NCI-H82 treated with DMSO at 0.1 percent for 48 hours (cell line): ENCODE measurements at regions not wholly inside any gene's neighbourhood (a gene's known extent, or its start where the extent isn't known, plus 50 kb on each side); places are given as distances from the start of the nearest gene placed in this dataset.

Experiments used
- DNase-seq: peaks from one replicate; lab custom pipeline; 2025; ENCODE audit not compliant: unreplicated experiment; lab: John Stamatoyannopoulos, UW

DNA sequence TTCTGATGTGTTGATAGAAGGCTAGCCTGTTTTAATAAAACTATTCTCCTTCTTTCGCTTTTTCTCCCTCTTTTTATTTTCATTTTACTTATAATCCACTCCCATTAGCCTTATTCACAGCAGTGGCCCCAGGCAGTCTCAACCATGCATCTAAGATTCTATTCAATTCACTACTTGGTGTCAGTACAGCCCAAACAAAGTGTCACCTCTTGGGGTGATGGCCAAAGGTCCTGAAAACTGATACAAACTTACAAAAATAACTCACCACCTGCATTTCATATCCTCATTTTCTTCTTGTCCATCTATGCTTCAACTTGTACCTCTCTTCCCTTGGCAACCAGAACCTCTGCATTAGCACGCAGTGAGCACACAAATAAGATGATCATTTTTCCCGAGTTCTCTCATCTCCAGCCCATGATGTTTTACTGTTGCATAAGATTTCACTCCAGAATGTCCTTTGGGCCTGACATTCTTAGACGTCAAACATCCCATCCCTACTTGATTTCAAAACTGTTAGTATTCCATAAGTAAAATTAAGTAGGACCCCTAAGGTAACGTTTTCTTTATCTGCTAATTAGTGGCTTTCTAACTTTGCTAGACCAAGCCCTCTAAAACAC is 559.3 kb upstream of the TNP1 start:
- DNase-seq = no peak

DNA sequence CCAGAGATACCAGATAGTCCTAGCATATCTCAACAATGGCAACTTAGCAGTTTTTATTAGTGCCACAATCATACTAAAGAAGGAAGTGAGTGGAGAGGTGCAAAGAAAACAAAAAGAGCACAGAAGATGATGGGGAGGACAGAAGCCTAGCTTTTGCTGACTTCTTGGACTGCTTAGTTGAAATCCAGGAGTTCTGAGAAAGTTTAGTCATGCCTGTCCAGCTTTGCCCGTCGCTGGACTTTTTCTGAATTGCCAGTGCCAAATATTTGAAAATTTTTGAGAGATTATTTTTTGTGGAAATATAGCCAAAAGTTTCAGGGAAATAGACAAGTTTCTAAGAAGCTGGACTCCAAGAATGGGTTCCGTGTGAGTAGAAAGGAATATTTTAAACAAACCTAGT is 558.7 kb upstream of the TNP1 start:
- no peak for DNase-seq

DNA sequence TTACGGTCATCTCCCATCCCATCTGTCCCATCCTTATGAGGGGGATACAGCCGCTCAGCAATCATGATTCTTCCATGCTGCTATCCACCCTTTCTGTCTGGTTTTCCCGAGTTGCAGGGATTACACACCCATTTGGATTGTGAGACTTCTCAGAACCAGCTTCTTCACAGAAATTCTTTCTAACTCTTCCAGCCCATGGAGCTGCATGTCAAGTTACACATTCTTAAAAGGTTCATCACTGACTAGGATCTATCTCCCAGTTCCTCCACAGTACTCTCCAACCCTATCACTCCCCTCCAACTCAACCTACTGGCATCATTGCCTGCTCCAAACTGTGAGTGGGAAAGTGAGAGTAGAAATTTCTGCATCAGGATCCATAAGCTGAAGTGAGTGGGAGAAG is 558.2 kb upstream of the TNP1 start:
- DNase-seq = no peak

DNA sequence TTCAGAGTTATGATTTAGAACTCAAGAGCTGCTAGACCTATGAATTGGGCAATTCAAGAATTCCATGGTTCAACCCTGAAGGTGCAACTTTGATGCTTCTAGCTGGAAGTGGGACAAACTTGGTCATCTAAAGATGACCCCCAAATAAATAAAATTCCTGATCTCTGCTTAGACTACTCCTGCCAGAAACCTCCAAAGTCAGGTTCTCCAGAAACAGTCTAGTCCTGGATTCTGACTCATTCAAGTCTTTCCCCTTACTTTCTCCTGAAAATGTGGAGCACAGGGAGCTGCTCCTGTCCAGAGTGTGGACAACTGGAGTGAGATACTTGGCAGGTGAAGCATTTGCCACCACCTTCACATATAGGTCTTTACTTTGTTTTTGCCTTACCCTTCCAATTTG is 557.7 kb upstream of the TNP1 start:
- no peak for DNase-seq

GRCh38 chr2:217415316-217415715 is 555.5 kb upstream of the TNP1 start:
- no peak for DNase-seq

DNA sequence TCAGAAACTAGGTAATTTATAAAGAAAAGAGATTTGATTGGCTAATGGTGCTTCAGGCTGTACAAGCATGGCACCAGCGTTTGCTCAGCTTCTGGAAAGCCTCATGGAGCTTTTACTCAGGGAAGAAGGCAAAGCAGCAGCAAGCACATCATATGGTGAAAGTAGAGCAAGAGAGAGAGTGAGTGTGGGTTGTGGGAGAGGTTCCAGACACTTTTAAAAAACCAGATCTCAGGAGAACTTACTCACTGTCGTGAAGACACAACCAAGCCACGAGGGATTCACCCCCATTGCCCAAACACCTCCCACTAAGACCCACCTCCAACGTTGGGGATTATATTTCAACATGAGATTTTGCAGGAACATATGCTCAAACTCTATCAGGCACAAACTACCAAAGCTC is 554.6 kb upstream of the TNP1 start:
- DNase-seq = no peak

DNA sequence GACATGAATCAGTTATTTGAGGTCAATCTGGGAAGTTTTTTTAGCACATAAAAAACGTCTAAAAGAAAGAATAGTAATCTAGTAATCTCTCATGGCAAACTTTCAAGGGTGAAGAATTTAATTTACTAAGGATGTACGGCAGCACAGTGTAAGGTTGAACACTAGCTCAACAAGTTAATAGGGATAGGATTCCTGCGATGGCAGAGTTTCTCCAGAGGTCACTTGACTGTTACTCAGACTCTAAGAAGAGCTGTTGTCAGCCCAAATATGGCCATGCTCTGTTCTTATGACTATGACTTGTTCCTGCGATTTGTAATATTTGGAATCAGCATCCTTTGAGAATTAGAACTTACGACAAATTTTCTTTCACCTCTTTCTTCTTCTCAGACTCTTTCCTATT is 553.3 kb upstream of the TNP1 start:
- no peak for DNase-seq

GRCh38 chr2:217412721-217413120 is 552.9 kb upstream of the TNP1 start:
- no peak for DNase-seq

DNA sequence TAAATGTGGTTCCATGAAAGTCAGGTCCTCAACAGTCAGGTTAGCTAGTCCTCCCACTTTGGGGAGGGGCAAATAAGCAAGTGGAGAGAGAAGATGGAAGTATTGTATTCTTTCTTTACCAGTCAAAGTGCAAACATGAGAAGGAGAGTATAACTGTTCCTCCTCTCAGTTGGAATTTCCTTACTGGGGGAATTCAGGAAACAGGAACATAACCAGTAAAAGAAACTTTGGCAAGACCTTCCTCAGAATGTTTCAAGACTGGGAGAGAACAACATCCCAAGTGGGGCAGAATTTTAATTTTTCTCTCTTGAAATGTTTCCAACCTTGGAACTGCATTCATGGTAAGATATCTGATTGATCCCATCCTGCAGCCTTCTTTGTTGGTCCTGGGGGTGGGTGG is 552.4 kb upstream of the TNP1 start:
- DNase-seq = no peak

GRCh38 chr2:217410681-217410960 is 550.8 kb upstream of the TNP1 start:
- no peak for DNase-seq

DNA sequence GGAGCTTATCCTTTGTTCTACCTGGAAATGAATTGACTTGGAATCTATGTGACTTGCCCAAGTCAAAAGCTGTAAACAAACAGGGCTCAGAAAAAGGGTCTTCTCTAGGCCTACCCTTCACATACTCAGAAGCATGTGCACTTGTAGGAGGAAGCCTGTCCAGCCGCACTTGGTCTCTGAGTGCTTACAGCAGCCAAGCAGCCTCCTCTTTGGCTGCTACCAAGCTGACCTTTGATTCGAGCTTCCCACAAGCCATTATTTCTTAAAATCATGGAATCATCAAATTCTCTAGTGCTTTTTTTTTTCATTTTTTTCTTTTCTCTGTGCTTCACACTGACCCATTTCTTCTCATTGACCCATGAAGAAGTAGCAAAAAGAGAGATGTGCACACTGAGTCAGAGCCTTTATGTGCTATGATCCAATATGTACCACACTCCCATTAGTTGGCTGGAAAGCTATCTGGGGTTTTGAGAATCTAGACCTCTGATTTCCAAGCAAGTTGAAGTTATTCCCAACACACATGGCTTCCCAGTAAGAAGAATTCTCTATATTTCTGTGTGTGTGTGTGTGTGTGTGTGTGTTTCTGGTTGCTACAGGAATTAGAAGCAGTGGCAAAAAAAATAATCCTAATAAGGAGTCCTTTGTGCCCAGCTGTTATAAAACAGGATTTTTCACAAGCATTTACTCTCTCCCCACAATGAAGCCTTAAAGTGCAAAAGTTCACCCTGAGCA is 550.3 kb upstream of the TNP1 start:
- no peak for DNase-seq

DNA sequence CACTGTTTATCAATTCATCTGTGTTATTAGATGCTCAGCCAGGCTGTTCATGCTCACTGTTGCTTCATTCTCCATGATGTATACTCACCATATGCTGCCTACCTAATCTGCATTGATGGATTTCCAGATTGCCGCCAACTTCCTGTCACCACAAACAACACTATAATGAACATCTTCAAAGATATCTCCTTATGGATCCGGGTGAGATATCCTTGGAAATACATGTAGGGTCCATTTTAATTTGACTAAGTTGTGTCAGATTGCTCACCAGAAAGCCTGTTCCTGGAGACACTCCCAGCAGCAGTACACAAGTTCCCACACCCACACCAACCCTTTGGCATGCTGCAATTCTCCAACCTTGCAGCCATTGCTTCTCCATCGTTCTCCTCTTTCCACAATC is 547.5 kb upstream of the TNP1 start:
- peak; percentile 33 for DNase-seq

DNA sequence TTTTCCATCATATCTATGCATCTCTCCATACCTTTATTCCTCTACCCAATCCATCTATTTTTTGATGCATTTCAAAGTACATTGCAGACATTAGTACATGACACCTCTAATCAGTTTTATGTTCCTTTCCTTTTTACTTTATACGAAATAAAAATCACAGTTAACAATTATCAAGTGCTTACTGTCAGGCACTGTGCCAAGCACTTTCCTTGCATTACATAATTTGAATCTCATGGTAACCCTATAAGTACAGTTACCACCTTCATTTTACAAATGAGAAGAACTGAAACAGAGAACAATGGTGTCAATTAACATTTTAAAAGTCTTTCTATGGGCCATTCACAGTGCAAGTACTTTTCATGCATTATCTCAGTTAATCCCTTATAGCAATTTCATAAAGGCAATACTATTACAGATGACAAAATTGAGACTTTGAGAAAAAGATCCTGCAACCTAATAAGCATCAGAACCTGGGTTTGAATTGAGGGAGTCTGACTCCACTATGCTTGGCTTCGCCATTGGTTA is 544.4 kb upstream of the TNP1 start:
- DNase-seq = no peak

DNA sequence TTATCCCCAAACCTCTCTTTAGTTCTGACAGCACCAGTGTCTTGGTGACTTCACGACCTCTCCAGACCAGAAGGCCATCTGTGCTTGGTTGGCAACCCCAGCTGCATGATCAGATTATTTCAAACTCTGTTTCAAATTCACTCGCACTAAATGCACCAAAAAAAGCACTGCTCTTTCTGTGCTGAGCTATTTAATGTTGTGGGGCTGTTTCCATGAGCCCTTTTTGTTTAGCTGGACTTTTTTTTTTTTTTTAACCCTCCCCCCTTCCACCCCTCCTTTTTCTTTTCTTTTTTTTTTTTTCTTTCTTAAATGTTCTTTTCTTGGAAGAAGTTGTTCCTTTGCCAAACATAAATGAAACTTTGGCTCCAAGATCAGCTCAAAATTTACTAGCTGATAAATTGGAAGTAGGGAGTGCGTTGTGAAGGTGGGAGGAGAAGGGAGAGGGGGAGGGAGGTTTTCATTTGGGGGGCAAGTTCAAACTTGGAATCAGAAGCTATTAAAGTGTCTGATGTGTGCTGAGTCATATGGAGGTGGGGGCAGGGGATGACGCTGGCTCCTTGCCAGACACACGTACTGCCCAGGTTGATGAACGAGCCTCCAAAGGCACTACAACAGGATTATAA is 543.0 kb upstream of the TNP1 start:
- DNase-seq = peak; percentile 68

DNA sequence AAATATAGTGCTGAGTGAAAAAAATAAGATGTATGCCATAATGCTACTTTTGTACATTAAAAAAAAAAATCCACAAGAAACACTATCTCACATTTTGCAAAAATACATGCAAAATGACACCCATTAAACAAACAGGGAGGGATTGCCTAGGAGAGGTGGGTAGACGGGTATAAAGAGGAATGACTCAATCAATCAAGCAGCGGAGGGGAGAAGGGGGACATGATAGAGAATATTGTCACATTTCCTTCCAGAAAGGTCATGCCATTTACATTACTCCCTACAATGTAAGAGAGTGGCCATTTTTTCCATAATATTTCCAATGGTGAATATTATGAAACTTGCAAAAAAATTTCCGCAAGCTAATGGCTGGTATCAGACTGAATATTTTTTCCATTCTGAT is 542.3 kb upstream of the TNP1 start:
- DNase-seq = no peak

- DNase-seq = no peak
Observed at GRCh38 chr2:217399291-217399690, 539.4 kb upstream of the TNP1 start.

GRCh38 chr2:217398860-217399259 is 539.0 kb upstream of the TNP1 start:
- DNase-seq = no peak

DNA sequence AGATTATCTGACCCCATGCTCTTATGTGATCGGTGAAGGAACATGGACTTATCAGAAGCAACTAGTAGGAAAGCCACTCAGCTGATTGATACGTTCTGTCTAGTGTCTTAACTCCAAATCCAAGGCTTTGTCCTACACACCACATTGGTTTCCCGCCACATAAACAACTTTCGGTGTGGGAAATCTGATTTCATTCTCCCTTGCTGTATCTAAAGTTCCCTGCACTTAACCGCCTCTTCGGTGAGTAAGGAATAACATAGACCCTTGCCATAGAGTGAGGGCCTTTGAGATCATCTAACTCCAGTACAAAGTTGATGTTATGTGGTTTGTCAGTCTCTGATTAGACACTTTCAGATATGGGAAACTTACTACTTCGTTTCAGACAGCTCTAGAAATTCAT is 538.2 kb upstream of the TNP1 start:
- peak; percentile 46 for DNase-seq

DNA sequence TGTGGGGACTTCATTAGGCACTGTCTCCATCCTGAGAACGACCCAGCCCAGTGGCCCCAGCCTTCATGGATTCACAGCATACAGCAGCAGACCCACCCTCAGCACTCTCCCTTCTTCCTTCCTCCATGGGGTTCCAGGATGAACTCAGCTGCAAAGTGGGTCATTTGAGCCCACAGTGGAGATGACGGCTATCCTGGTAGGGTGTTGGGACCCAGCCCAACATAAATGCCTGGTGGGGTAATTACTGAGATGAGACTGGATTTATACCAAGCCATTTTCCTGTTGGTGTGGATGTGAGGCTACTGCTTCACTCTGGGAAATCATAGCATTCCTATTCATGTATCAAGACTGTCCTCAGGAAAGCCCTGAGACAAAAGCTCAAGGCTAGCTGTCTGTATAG is 536.7 kb upstream of the TNP1 start:
- DNase-seq = no peak

- DNase-seq = peak; percentile 31
Observed at GRCh38 chr2:217396165-217396564, 536.3 kb upstream of the TNP1 start.

DNA sequence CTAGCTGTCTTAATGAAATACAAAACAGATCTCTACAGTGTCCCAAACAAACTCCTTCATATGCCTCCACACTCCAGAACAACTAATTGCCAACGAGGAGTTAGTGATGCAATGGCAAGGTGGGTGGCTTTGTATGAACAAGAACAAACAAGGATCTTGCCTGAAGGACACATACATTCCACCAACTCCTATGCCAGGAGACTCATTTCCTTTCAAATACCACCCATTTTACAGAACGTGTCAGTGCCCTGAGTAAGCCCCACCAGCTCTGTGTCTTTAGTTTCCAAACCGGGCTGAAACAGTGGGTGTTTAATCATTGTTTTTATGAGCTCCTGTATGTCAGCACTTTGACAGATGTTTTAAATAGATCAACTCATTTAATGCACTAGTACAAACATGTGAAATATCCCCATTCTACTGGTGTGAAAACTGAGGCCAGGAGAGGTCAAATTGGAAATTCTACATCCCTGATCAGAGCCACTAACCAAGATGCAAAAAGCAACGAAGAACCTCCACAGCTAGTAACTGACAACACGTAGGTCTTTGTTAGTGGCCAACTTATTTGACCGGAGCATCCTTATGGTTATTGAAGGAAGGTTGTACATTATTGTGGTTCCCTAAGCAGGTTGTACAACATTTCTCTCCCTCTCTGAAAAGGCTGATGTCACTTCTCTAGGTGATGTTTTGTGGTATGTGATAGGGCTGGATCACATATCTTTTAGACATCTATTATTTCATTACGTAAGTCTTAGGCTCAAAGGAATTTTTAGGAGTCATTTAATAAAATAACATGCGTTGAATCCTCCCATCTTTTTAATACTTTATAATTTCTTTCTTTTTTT is 534.9 kb upstream of the TNP1 start:
- DNase-seq = no peak

- no peak for DNase-seq
Observed at GRCh38 chr2:217393585-217394032, 533.7 kb upstream of the TNP1 start.
